Fibroblast of pulmonary artery (primary cell): ENCODE measurements at regions not wholly inside any gene's neighbourhood (a gene's known extent, or its start where the extent isn't known, plus 50 kb on each side); places are given as distances from the start of the nearest gene placed in this dataset.

Experiments
- DNase-seq: peaks from one replicate; pipeline ENCODE4 v3.0.0-alpha.2; 2010; ENCODE audit warnings: low read depth
- H3K4me3 ChIP-seq: replicated peaks from 2 replicates; pipeline ENCODE4 v1.5.1; 2011; ENCODE audit warnings: low read depth, mild to moderate bottlenecking, control low read depth, low read length, moderate library complexity
- CTCF ChIP-seq: IDR thresholded peaks from 2 replicates; pipeline ENCODE4 v1.5.1; 2011; ENCODE audit warnings: mild to moderate bottlenecking, control low read depth, low read length, inconsistent platforms; ENCODE audit errors: missing control alignments

GRCh38 chr13:99907038-99907437 lies 64.5 kb downstream of the ZIC5 start:
- H3K4me3 ChIP-seq = no peak overlapping the region
- no peak for DNase-seq
- TF ChIP-seq CTCF = no peak

GRCh38 chr13:99905814-99906213 lies 65.8 kb downstream of the ZIC5 start:
- DNase-seq = no peak
- no peak for TF ChIP-seq CTCF
- no peak overlapping the region for H3K4me3 ChIP-seq

- TF ChIP-seq CTCF = no peak
- no peak overlapping the region for H3K4me3 ChIP-seq
- DNase-seq = no peak
These were observed 66.3 kb downstream of the ZIC5 start for GRCh38 chr13:99905224-99905623.

- TF ChIP-seq CTCF = no peak
- DNase-seq = no peak
- H3K4me3 ChIP-seq = no peak overlapping the region
These were observed 68.4 kb downstream of the ZIC5 start for GRCh38 chr13:99903140-99903539.

- no peak for TF ChIP-seq CTCF
- H3K4me3 ChIP-seq = no peak overlapping the region
- DNase-seq = no peak
These were observed 68.9 kb downstream of the ZIC5 start for GRCh38 chr13:99902657-99903056.

- DNase-seq = no peak
- H3K4me3 ChIP-seq = no peak overlapping the region
- TF ChIP-seq CTCF = no peak
These were observed 70.6 kb downstream of the ZIC5 start for GRCh38 chr13:99900960-99901359.

GRCh38 chr13:99898421-99898820 lies 73.1 kb downstream of the ZIC5 start:
- no peak for DNase-seq
- no peak for TF ChIP-seq CTCF
- H3K4me3 ChIP-seq = no peak overlapping the region
